Gastrocnemius medialis (tissue), 4 donors: ENCODE measurements at regions not wholly inside any gene's neighbourhood (a gene's known extent, or its start where the extent isn't known, plus 50 kb on each side); places are given as distances from the start of the nearest gene placed in this dataset.

Experiments
- ATAC-seq, 2 donors: fragments of 150-250 bp; one replicate each; pipeline ENCODE4 v1.9.1; 2016
- DNase-seq, 2 donors: peaks; one replicate each; pipeline ENCODE4 v3.0.0-alpha.2; 2019
- H3K27ac ChIP-seq, 4 donors: fragments of 200-600 bp; sonication (generic); 1 replicate in 1 of 4; 2 replicates in 3 of 4; pipeline ENCODE4 v1.5.1; 2016 to 2018; ENCODE audit warnings: mild to moderate bottlenecking in 2 of 4, moderate library complexity in 1 of 4
- H3K27me3 ChIP-seq, 3 donors: fragments of 200-600 bp; sonication (generic) in 2 of 3; 1 replicate in 1 of 3; 2 replicates in 2 of 3; pipeline versions ENCODE4 v1.5.1 to v1.6.0; 2016 to 2019; ENCODE audit warnings: mild to moderate bottlenecking in 1 of 3, moderate library complexity in 1 of 3
- H3K36me3 ChIP-seq, 2 donors: fragments of 200-600 bp; sonication (generic) in 1 of 2; one replicate each; pipeline ENCODE4 v1.5.1; 2017 to 2018
- H3K4me1 ChIP-seq, 2 donors: fragments of 200-600 bp; sonication (generic) in 1 of 2; one replicate each; pipeline ENCODE4 v1.5.1; 2016 to 2017; ENCODE audit warnings: mild to moderate bottlenecking in 2 of 2
- H3K4me3 ChIP-seq, 4 donors: fragments of 200-600 bp; sonication (generic) in 3 of 4; 1 replicate in 1 of 4; 2 replicates in 3 of 4; pipeline ENCODE4 v1.5.1; 2016 to 2019; ENCODE audit warnings: mild to moderate bottlenecking in 2 of 4
- H3K9me3 ChIP-seq, 3 donors: fragments of 200-600 bp; sonication (generic) in 2 of 3; 1 replicate in 1 of 3; 2 replicates in 2 of 3; pipeline ENCODE4 v1.5.1; 2016 to 2019
- POLR2A ChIP-seq, 2 donors: fragments of 450-650 bp; IDR thresholded peaks; one replicate each; pipeline ENCODE4 v1.6.1; 2017; ENCODE audit warnings: antibody characterized with exemption in 2 of 2, mild to moderate bottlenecking in 2 of 2, moderate library complexity in 2 of 2
- in situ Hi-C, 4 donors: fragments of 200-750 bp; cut with MboI; loops; one replicate each; pipeline versions ENCODE4 v1.15.0 to v1.8.0; 2017; ENCODE audit warnings: low sequenced_read_pairs in 4 of 4
- intact Hi-C: fragments of 100-400 bp; cut with DNase I; formaldehyde crosslinking; loops from one replicate; pipeline ENCODE4 v1.15.1; 2023; ENCODE audit warnings: low total_unique reads
- TF ChIP-seq, protein P1 (sequence below), 5 experiments: fragments of 450-650 bp in 3 of 5; fragments of 200-600 bp in 2 of 5; sonication (generic) in 2 of 5; IDR thresholded peaks in 4 of 5; conservative IDR thresholded peaks in 1 of 5; 1 replicate in 4 of 5; 2 replicates in 1 of 5; pipeline ENCODE4 v1.5.1; 2016 to 2019; ENCODE audit warnings: antibody characterized with exemption in 5 of 5, mild to moderate bottlenecking in 3 of 5, moderate library complexity in 3 of 5

DNA sequence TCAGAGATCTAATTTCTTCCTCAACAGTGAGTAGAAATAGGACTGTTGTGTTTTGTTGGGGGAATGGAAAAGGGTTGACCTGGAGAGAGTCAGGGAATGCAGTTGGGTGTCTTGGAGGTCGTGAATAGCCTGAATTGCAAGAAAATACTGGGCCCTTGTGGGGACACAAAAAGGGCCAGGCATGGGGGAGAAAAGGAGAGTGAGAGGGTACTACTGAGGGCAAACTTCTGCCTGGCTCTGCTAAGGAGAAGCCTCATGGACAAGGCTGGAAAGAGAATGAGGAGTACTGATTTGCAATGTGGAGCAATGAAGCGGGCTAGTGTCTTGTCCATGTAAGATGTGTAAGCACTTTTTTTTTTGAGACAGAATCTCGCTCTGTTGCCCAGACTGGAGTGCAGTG lies 96.2 kb upstream of the IRF2BP2 start:
- in situ Hi-C loops: no loop called here
- no peaks in the 10 kb centered on the region for H3K36me3 ChIP-seq
- ATAC-seq (no peak), DNase-seq (no peak)
- no peak overlapping the region for H3K4me3 ChIP-seq
- no peaks in the 10 kb centered on the region for H3K9me3 ChIP-seq
- H3K27me3 ChIP-seq: no peaks in the 10 kb centered on the region
- intact Hi-C loops: no loop called here
- no peak overlapping the region for H3K27ac ChIP-seq
- TF ChIP-seq, protein P1, sequence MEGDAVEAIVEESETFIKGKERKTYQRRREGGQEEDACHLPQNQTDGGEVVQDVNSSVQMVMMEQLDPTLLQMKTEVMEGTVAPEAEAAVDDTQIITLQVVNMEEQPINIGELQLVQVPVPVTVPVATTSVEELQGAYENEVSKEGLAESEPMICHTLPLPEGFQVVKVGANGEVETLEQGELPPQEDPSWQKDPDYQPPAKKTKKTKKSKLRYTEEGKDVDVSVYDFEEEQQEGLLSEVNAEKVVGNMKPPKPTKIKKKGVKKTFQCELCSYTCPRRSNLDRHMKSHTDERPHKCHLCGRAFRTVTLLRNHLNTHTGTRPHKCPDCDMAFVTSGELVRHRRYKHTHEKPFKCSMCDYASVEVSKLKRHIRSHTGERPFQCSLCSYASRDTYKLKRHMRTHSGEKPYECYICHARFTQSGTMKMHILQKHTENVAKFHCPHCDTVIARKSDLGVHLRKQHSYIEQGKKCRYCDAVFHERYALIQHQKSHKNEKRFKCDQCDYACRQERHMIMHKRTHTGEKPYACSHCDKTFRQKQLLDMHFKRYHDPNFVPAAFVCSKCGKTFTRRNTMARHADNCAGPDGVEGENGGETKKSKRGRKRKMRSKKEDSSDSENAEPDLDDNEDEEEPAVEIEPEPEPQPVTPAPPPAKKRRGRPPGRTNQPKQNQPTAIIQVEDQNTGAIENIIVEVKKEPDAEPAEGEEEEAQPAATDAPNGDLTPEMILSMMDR (IDR thresholded peaks at IDR 0.05 in 4 of 5, conservative IDR thresholded peaks at IDR 0.05 in 1 of 5): no peak
- TF ChIP-seq POLR2A (IDR thresholded peaks at IDR 0.05): no peak
- H3K4me1 ChIP-seq: peaks cover 0 to 6% of the 10 kb centered on the region in 2 donors

DNA sequence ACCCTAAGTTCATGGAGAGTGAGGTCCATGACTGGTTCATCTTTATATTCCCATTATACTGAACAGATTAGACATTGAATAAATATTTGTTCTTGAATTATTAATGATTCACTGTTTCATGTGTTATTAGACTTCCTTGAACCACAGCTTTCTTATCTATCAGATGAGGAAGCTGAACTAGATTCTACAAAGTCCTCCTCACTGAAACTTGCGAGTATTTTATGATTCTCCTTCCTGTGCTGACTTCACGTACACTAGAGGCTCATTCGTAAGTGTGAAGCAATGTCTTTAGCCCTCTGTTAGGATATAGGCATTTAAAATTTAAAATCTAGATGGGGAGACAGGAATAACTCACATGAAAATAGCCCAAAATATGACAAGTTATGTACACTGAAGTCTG lies 95.6 kb upstream of the IRF2BP2 start:
- H3K4me3 ChIP-seq: no peak overlapping the region
- no peaks in the 10 kb centered on the region for H3K27me3 ChIP-seq
- intact Hi-C loops (no loop called here), in situ Hi-C loops (no loop called here)
- H3K4me1 ChIP-seq: peaks cover 5 to 8% of the 10 kb centered on the region in 2 donors
- DNase-seq (no peak), ATAC-seq (no peak)
- TF ChIP-seq, protein P1 (IDR thresholded peaks at IDR 0.05 in 4 of 5, conservative IDR thresholded peaks at IDR 0.05 in 1 of 5): no peak
- TF ChIP-seq POLR2A (IDR thresholded peaks at IDR 0.05): no peak
- no peaks in the 10 kb centered on the region for H3K36me3 ChIP-seq
- no peak overlapping the region for H3K27ac ChIP-seq
- H3K9me3 ChIP-seq: no peaks in the 10 kb centered on the region

DNA sequence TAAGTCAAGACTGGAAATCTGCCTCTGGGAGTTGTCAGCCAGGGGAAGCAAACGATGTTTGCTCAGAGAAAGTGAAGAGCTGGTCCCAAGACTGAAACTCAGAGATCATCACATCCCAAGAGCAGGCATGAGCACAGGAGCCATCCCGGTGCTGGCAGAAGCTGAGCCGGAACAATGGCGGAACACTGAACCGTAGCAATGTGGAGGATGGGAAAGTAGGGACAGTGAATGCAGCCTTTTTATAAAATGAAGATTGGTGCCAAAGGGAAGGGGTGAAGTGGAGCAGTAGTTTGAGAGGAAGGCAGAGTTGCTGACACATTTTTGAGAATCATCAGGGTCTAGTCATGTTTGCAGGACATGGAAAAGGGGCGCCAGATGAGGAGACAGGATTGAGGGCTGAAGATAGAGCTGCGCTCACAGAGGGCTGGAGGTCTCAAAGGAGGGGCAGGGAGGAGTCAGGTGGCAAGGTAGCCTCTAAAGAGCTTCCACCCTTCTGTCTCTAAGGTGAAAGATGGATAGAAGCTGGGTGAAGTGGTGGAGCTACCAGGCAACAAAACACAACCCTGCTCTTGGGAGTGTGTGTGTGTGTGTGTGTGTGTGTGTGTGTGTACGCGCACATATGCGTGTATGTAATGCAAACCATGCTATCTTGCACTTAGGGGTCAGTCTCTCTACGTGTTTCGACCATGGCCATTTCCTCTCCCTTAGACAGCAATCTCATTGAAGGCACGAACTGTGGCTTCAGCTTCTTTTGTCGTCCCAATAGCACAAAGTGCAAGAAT lies 94.3 kb upstream of the IRF2BP2 start:
- no peak overlapping the region for H3K27ac ChIP-seq
- intact Hi-C loops: no loop called here
- H3K9me3 ChIP-seq: no peaks in the 10 kb centered on the region
- no peak for TF ChIP-seq POLR2A (IDR thresholded peaks at IDR 0.05)
- TF ChIP-seq, protein P1 (IDR thresholded peaks at IDR 0.05 in 4 of 5, conservative IDR thresholded peaks at IDR 0.05 in 1 of 5): no peak
- H3K27me3 ChIP-seq: no peaks in the 10 kb centered on the region
- H3K36me3 ChIP-seq: no peaks in the 10 kb centered on the region
- H3K4me3 ChIP-seq: no peak overlapping the region
- no peak for ATAC-seq
- in situ Hi-C loops: no loop called here
- no peak for DNase-seq
- H3K4me1 ChIP-seq: peaks cover 15 to 21% of the 10 kb centered on the region in 2 donors

DNA sequence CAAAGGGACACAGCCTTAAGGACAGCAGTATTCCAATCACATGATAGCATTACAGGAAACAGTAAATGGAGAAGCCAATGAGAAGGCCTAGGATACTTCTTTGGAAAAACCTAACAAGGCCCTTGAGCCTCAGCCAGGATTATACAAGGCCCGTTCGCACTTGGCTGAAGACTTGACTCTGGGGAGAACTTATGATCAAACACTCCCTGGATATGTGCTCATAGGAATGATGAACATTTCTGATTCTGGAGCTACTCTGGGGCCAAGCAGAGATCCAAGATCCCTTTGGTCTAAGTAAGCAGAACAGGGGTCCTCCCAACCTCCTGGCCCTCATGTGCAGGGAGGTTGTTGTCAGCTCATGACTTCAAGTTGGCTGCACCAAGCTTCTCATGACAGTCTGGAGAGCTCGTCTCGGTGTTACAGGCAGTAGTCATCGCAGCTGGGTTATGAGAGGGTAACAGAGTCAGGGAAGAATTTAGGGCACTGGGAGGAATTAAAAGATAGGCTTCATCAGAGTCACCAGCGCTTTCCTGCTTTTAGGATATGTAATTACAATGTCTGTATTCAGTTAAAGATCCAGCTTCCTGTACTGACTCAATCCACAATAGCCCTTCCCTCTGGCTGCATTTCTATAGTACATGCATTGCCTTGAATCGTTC lies 92.5 kb upstream of the IRF2BP2 start:
- Histone ChIP-seq H3K9me3 (no peaks in the 10 kb centered on the region), H3K27ac (peak overlapping the region; percentile 32 to 45 (median 40)), H3K4me1 (peaks cover 15 to 21% of the 10 kb centered on the region in 2 donors), H3K27me3 (no peaks in the 10 kb centered on the region), H3K4me3 (no peak overlapping the region), H3K36me3 (no peaks in the 10 kb centered on the region)
- DNase-seq (peak; percentile 47 to 80), ATAC-seq (peak; percentile 57 to 66)
- in situ Hi-C loops (no loop called here), intact Hi-C loops (no loop called here)
- TF ChIP-seq, protein P1 (IDR thresholded peaks at IDR 0.05 in 4 of 5, conservative IDR thresholded peaks at IDR 0.05 in 1 of 5): no peak
- TF ChIP-seq POLR2A (IDR thresholded peaks at IDR 0.05): no peak
